Mucosa of descending colon (tissue), 3 donors: ENCODE measurements at regions not wholly inside any gene's neighbourhood (a gene's known extent, or its start where the extent isn't known, plus 50 kb on each side); places are given as distances from the start of the nearest gene placed in this dataset.

Experiments used
- ATAC-seq: fragments of 200-7000 bp; cut with Tn5 transposase; one replicate; pipeline ENCODE4 v1.9.1; 2020; ENCODE audit warnings: mild to moderate bottlenecking, moderate library complexity
- DNase-seq, 3 donors: peaks; one replicate each; pipeline ENCODE4 v3.0.0-alpha.2; 2020
- H3K36me3 ChIP-seq: fragments of 200-600 bp; one replicate; pipeline ENCODE4 v1.8.0; 2021; ENCODE audit warnings: low read depth, mild to moderate bottlenecking
- H3K4me1 ChIP-seq: fragments of 200-600 bp; one replicate; pipeline ENCODE4 v1.8.0; 2021; ENCODE audit warnings: low read depth, mild to moderate bottlenecking
- H3K4me3 ChIP-seq: fragments of 200-600 bp; one replicate; pipeline ENCODE4 v1.8.0; 2021; ENCODE audit warnings: mild to moderate bottlenecking
- H3K9me3 ChIP-seq: fragments of 200-600 bp; one replicate; pipeline ENCODE4 v1.8.0; 2021; ENCODE audit warnings: mild to moderate bottlenecking
- CTCF ChIP-seq: fragments of 200-600 bp; IDR thresholded peaks from one replicate; pipeline ENCODE4 v1.8.0; 2022; ENCODE audit warnings: antibody characterized with exemption, mild to moderate bottlenecking
- intact Hi-C, 2 donors: fragments of 100-400 bp; cut with DNase I in 1 of 2; cut with micrococcal nuclease in 1 of 2; formaldehyde crosslinking; loops; one replicate each; pipeline versions ENCODE4 v1.11.0 to v1.11.1; 2022; cut with DNase I, micrococcal nuclease
- donor health status: DM: no; HTN: no; CAD: no; lungs with moderate emphysema.
- donor health status: DM: no; HTN: no; CAD: no.
- donor health status: DM: no; HTN: yes; CAD: no.

GRCh38 chrX:132271311-132271778, 52.1 kb upstream of the RAP2C start:
- ATAC-seq, result no peak
- TF ChIP-seq CTCF, result no peak
- intact Hi-C loops, result no loop called here
- Histone ChIP-seq H3K36me3 (no peaks in the 10 kb centered on the region), H3K4me1 (no peaks in the 10 kb centered on the region), H3K9me3 (no peaks in the 10 kb centered on the region), H3K4me3 (no peak overlapping the region)
- no peak for DNase-seq

- DNase-seq (peak in 1 of 3 donors; percentile 12), ATAC-seq (peak; percentile 22)
- Histone ChIP-seq H3K9me3 (no peaks in the 10 kb centered on the region), H3K4me3 (no peak overlapping the region), H3K4me1 (no peaks in the 10 kb centered on the region), H3K36me3 (no peaks in the 10 kb centered on the region)
- intact Hi-C loops, result no loop called here
- no peak for TF ChIP-seq CTCF
Observed at GRCh38 chrX:132270699-132271098, 51.5 kb upstream of the RAP2C start.

- intact Hi-C loops, result no loop called here
- TF ChIP-seq CTCF, result no peak
- Histone ChIP-seq H3K36me3 (no peaks in the 10 kb centered on the region), H3K9me3 (no peaks in the 10 kb centered on the region), H3K4me3 (no peak overlapping the region), H3K4me1 (no peaks in the 10 kb centered on the region)
- DNase-seq (no peak), ATAC-seq (no peak)
Observed at GRCh38 chrX:132270021-132270420, 50.8 kb upstream of the RAP2C start.
